Ascending aorta (tissue), 2 donors: ENCODE measurements at regions not wholly inside any gene's neighbourhood (a gene's known extent, or its start where the extent isn't known, plus 50 kb on each side); places are given as distances from the start of the nearest gene placed in this dataset.

Source experiments
- DNase-seq, 2 donors: peaks; one replicate each; pipeline ENCODE4 v3.0.0-alpha.2; 2019; ENCODE audit warnings: low spot score in 2 of 2
- H3K27ac ChIP-seq, 2 donors: fragments of 200-600 bp; sonication (generic); one replicate each; pipeline ENCODE4 v1.5.1; 2016 to 2017; ENCODE audit warnings: mild to moderate bottlenecking in 1 of 2
- H3K27me3 ChIP-seq: fragments of 200-600 bp; sonication (generic); one replicate; pipeline ENCODE4 v1.5.1; 2017
- H3K36me3 ChIP-seq, 2 donors: fragments of 200-600 bp; sonication (generic); one replicate each; pipeline ENCODE4 v1.5.1; 2016
- H3K4me1 ChIP-seq, 2 donors: fragments of 200-600 bp; sonication (generic); one replicate each; pipeline ENCODE4 v1.5.1; 2016 to 2017; ENCODE audit warnings: mild to moderate bottlenecking in 1 of 2
- H3K4me3 ChIP-seq, 2 donors: fragments of 200-600 bp; sonication (generic); one replicate each; pipeline ENCODE4 v1.5.1; 2016 to 2017; ENCODE audit warnings: mild to moderate bottlenecking in 1 of 2
- H3K9me3 ChIP-seq, 2 donors: fragments of 200-600 bp; sonication (generic); one replicate each; pipeline ENCODE4 v1.5.1; 2016
- intact Hi-C: fragments of 100-400 bp; cut with DNase I; formaldehyde crosslinking; loops from one replicate; pipeline ENCODE4 v1.15.1; 2023
- TF ChIP-seq, protein P1 (sequence below), 3 experiments: fragments of 200-600 bp in 2 of 3; fragments of 450-650 bp in 1 of 3; sonication (generic) in 2 of 3; IDR thresholded peaks; one replicate each; pipeline ENCODE4 v1.5.1; 2016 to 2019; ENCODE audit warnings: antibody characterized with exemption in 3 of 3, mild to moderate bottlenecking in 1 of 3, moderate library complexity in 1 of 3

DNA sequence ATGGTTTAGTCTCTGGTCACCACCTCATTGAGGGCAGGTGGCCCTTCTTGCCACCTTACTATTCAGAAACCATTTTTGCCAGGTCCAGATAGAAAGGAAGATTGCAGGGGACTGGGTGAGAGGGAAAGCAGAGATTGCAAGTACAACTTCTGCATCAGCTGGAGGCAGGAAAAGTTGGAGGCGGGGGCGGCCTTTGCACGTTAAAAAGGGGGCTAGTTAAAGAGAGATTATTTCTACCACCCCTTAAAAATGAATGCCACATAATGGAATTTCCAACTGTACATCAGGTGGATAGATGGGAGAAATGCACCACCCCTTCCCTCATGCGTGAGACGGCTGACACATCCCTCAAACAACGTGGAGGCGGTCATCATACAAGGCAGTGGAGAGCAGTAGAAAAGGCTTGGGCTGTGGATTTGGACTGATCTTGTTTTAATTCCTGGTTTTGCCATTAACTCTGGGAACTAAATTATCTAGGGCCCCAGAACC is 95.4 kb upstream of the CNKSR3 start:
- Histone ChIP-seq H3K4me1 (no peaks in the 10 kb centered on the region), H3K36me3 (no peaks in the 10 kb centered on the region), H3K9me3 (no peaks in the 10 kb centered on the region), H3K4me3 (no peak overlapping the region), H3K27ac (no peak overlapping the region), H3K27me3 (no peaks in the 10 kb centered on the region)
- intact Hi-C loops, result no loop called here
- DNase-seq, result no peak
- TF ChIP-seq, protein P1, sequence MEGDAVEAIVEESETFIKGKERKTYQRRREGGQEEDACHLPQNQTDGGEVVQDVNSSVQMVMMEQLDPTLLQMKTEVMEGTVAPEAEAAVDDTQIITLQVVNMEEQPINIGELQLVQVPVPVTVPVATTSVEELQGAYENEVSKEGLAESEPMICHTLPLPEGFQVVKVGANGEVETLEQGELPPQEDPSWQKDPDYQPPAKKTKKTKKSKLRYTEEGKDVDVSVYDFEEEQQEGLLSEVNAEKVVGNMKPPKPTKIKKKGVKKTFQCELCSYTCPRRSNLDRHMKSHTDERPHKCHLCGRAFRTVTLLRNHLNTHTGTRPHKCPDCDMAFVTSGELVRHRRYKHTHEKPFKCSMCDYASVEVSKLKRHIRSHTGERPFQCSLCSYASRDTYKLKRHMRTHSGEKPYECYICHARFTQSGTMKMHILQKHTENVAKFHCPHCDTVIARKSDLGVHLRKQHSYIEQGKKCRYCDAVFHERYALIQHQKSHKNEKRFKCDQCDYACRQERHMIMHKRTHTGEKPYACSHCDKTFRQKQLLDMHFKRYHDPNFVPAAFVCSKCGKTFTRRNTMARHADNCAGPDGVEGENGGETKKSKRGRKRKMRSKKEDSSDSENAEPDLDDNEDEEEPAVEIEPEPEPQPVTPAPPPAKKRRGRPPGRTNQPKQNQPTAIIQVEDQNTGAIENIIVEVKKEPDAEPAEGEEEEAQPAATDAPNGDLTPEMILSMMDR (IDR thresholded peaks at IDR 0.05), result no peak

DNA sequence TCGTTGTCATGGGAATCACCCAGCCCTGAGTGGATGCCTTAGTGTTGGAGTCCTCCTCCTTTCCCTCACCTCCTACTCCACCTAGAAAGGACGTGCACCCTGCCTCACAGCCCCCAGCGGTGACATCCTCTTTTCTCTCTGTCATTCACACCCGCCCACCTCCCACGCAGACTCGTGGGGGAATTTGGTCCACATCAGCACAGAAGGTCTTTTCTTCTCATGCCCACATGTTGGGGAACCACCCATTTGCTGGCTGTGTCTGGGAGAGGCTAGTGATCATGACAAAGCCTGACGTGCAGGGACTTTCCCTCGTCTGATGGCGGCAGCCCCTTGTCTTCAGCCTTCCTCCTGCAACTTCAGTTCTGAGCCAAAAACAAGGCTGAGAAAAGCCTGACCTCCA is 96.0 kb upstream of the CNKSR3 start:
- no peaks in the 10 kb centered on the region for H3K9me3 ChIP-seq
- H3K36me3 ChIP-seq, result no peaks in the 10 kb centered on the region
- TF ChIP-seq, protein P1 (IDR thresholded peaks at IDR 0.05), result no peak
- H3K4me1 ChIP-seq, result no peaks in the 10 kb centered on the region
- no peak for DNase-seq
- no peak overlapping the region for H3K4me3 ChIP-seq
- H3K27ac ChIP-seq, result no peak overlapping the region
- intact Hi-C loops, result no loop called here
- H3K27me3 ChIP-seq, result no peaks in the 10 kb centered on the region

DNA sequence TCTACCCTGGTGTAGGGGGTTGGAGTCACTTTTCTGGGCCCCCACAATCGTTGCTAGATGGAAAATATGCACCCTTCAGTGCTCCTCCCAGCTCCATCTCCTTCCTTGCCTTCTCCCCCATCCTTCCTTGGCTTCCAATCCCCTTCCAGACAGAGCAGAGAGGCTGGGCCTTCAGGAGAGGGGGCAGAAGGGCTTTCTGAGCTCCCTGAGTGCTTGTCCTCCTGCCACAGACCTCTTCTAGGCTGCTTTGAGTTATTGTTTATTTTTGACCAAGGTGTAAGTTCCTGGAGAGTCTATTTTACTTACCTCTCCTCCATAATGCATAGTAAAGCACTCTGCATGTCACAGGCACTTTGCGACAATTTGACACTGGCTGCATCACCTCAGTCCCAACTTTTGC is 96.4 kb upstream of the CNKSR3 start:
- Histone ChIP-seq H3K36me3 (no peaks in the 10 kb centered on the region), H3K4me1 (no peaks in the 10 kb centered on the region), H3K4me3 (no peak overlapping the region), H3K9me3 (no peaks in the 10 kb centered on the region), H3K27me3 (no peaks in the 10 kb centered on the region), H3K27ac (no peak overlapping the region)
- TF ChIP-seq, protein P1 (IDR thresholded peaks at IDR 0.05), result no peak
- intact Hi-C loops, result no loop called here
- DNase-seq, result no peak

- H3K27me3 ChIP-seq, result no peaks in the 10 kb centered on the region
- H3K27ac ChIP-seq, result no peak overlapping the region
- no peaks in the 10 kb centered on the region for H3K36me3 ChIP-seq
- H3K4me3 ChIP-seq, result no peak overlapping the region
- H3K9me3 ChIP-seq, result no peaks in the 10 kb centered on the region
- H3K4me1 ChIP-seq, result no peaks in the 10 kb centered on the region
- no peak for DNase-seq
- intact Hi-C loops, result no loop called here
- TF ChIP-seq, protein P1 (IDR thresholded peaks at IDR 0.05), result no peak
Observed at GRCh38 chr6:154611241-154611640, 100.8 kb upstream of the CNKSR3 start.

DNA sequence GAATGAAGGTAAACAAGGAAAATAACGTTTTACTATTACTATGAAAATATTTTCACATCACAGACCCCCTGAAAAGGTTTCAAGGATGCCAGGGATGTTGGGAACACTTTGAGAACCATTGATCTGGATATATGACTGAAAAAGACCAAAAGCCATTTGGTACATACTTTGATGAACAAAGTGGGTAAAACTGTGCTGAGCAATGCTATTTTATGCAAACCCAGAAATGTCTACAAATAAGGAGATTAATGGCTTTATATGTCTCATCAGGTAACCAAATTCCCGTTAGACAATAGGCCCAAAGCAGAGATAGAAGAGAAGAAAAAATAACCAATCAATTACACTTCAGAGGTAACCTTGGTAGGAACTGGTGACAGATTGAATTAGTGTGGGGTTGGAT is 101.4 kb upstream of the CNKSR3 start:
- no peaks in the 10 kb centered on the region for H3K36me3 ChIP-seq
- H3K9me3 ChIP-seq, result no peaks in the 10 kb centered on the region
- no peak overlapping the region for H3K27ac ChIP-seq
- DNase-seq, result no peak
- no peak overlapping the region for H3K4me3 ChIP-seq
- H3K27me3 ChIP-seq, result no peaks in the 10 kb centered on the region
- TF ChIP-seq, protein P1 (IDR thresholded peaks at IDR 0.05), result no peak
- no peaks in the 10 kb centered on the region for H3K4me1 ChIP-seq
- intact Hi-C loops, result no loop called here

GRCh38 chr6:154613137-154613676 is 102.7 kb upstream of the CNKSR3 start:
- H3K36me3 ChIP-seq, result no peaks in the 10 kb centered on the region
- no peaks in the 10 kb centered on the region for H3K9me3 ChIP-seq
- no peaks in the 10 kb centered on the region for H3K27me3 ChIP-seq
- H3K27ac ChIP-seq, result no peak overlapping the region
- TF ChIP-seq, protein P1 (IDR thresholded peaks at IDR 0.05), result no peak
- intact Hi-C loops, result no loop called here
- no peak overlapping the region for H3K4me3 ChIP-seq
- no peak for DNase-seq
- H3K4me1 ChIP-seq, result no peaks in the 10 kb centered on the region
